ENCODE measurements at regions not wholly inside any gene's neighbourhood (a gene's known extent, or its start where the extent isn't known, plus 50 kb on each side); places are given as distances from the start of the nearest gene placed in this dataset.

DNA sequence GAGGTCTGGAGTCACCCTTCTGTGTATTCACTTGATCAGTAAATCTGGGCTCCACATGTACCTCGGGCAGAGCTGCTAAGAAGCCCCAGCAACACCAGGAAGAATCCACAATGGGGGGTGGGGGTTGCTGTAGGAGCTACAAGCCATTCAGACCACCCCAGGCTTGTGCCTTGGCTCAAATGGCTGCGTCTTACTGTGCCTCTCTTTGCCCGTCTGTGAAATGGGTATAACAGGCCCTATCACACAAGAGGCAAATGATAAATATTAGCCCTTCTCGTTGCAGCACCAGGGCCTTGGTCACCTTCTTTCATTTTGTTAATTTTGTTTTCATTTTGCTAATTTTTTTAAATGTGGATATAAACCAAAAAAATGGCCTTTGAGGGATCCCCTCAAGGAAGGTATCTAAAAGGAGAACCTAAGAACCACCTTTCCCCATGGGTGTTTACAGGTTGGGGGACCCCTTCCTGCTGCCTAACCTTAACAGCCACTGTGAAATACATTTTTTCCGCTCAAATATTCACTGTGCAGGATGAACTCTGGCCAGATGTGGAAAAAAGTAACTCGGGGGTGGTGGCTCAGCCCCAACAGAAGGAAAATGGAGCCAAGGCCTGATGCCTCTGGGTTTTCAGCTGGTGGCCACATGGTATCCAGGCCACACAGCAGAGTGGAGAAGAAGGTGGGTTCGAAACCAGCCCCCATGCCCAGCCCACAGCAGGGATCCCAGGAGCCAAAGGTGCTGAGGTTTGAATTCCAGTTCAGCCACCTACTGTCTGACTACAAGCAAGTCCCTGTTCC lies 284.0 kb downstream of the MN1 start:
- no peak overlapping the region for H3K4me3 ChIP-seq (ENCODE audit: low read length in 2 of 2)
- H3K9ac ChIP-seq (ENCODE audit: low read length in 2 of 2): no peak overlapping the region
- peaks cover 6% of the 10 kb centered on the region for H3K4me1 ChIP-seq (ENCODE audit: control insufficient read depth, insufficient read depth, low read length)
- H3K36me3 ChIP-seq (ENCODE audit: control insufficient read depth in 2 of 2, insufficient read depth in 2 of 2, low read length in 2 of 2): no peaks in the 10 kb centered on the region
- H3K27me3 ChIP-seq (ENCODE audit: control insufficient read depth in 1 of 2, insufficient read depth in 2 of 2, low read length in 2 of 2): no peaks in the 10 kb centered on the region
- H3K27ac ChIP-seq (ENCODE audit: low read length): no peak overlapping the region
- H3K9me3 ChIP-seq (ENCODE audit: control insufficient read depth in 2 of 2, low read length in 2 of 2): no peaks in the 10 kb centered on the region

DNA sequence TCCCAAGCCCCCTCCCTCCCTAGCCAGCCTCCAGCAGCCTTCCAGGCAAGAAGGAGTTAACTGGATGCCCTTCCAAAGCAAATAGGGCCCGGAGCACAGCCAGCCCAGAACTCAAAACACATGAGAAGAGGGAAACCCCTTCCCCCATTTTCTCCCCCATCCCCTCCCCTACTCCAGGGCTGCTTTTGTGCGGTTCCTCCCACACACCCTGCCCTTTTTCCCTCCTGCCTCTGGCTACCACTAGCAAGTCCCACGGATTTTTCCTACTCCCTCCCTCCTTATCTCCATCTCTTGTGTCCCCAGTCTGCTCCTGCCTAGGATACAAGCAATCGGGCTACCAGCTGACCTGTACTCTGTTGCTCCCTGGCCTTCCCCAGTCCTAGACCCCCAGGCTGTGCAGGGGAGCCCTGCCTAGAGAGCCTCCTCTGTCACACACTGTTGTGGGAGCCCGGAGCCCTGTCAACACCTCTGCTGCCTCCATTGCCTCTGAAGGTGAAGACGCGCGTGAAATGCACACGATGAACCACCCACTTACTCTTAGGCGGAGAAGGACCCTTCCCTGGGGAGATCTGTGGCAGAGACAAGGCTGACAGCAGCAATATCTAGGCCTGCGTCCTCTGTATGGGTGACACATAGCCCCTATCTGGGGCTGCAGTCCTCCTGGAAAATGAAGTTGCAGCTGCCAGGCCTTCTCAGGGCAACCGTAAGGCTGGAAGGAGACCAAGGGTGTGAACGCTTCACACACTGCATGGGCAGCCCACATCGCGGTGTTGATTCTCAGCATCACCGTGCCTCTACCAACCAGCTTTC lies 282.8 kb downstream of the MN1 start:
- Histone ChIP-seq H3K27ac (ENCODE audit: low read length) (no peak overlapping the region), H3K27me3 (ENCODE audit: control insufficient read depth in 1 of 2, insufficient read depth in 2 of 2, low read length in 2 of 2) (no peaks in the 10 kb centered on the region), H3K4me1 (ENCODE audit: control insufficient read depth, insufficient read depth, low read length) (peaks cover 5% of the 10 kb centered on the region), H3K9me3 (ENCODE audit: control insufficient read depth in 2 of 2, low read length in 2 of 2) (no peaks in the 10 kb centered on the region), H3K36me3 (ENCODE audit: control insufficient read depth in 2 of 2, insufficient read depth in 2 of 2, low read length in 2 of 2) (no peaks in the 10 kb centered on the region), H3K9ac (ENCODE audit: low read length in 2 of 2) (no peak overlapping the region), H3K4me3 (ENCODE audit: low read length in 2 of 2) (no peak overlapping the region)

DNA sequence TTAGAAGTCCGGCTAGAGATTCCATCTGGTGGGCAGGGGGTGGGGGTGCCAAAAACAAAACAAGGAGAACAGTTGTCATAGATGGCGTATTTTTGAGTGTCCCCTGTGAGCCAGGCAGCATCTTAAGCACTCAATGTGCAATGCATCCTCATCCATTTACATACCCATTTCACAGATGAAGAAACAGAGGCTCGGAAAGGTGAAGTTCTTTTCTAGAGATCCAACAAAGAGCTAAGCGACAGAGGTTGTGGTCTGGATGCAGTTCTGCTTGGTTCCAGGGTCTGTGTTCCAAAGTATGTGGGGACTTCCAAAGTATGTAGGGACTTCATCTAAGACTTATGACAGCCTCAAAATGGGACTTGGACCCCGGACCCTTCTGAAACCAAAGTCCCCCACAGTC lies 277.8 kb downstream of the MN1 start:
- H3K4me3 ChIP-seq (ENCODE audit: low read length in 2 of 2): no peak overlapping the region
- no peak overlapping the region for H3K27ac ChIP-seq (ENCODE audit: low read length)
- no peaks in the 10 kb centered on the region for H3K4me1 ChIP-seq (ENCODE audit: control insufficient read depth, insufficient read depth, low read length)
- no peaks in the 10 kb centered on the region for H3K36me3 ChIP-seq (ENCODE audit: control insufficient read depth in 2 of 2, insufficient read depth in 2 of 2, low read length in 2 of 2)
- H3K27me3 ChIP-seq (ENCODE audit: control insufficient read depth in 1 of 2, insufficient read depth in 2 of 2, low read length in 2 of 2): no peaks in the 10 kb centered on the region
- no peak overlapping the region for H3K9ac ChIP-seq (ENCODE audit: low read length in 2 of 2)
- peaks cover 0 to 2% of the 10 kb centered on the region in 2 donors for H3K9me3 ChIP-seq (ENCODE audit: control insufficient read depth in 2 of 2, low read length in 2 of 2)

DNA sequence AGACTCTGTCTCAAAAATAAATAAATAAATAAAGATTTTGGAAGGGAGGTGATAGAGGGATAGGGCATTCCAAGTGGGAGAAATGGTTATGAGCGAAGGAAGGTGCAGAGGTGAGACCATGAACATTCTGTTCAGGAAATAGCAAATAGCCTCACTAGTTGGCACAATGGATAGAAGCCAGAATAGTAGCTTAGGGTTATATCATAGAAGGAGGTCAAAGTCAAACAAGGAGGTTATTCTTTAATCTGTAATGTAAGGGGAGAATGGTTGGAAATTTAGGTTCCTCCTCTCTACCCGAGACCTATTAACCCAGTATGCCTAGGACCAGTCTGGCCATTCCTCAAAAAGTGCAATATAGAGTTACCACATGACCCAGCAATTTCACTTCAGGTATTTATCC lies 275.8 kb downstream of the MN1 start:
- H3K9ac ChIP-seq (ENCODE audit: low read length in 2 of 2): no peak overlapping the region
- H3K9me3 ChIP-seq (ENCODE audit: control insufficient read depth in 2 of 2, low read length in 2 of 2): peaks cover 0 to 4% of the 10 kb centered on the region in 2 donors
- H3K27me3 ChIP-seq (ENCODE audit: control insufficient read depth in 1 of 2, insufficient read depth in 2 of 2, low read length in 2 of 2): peaks cover 0 to under 1% of the 10 kb centered on the region in 2 donors
- H3K36me3 ChIP-seq (ENCODE audit: control insufficient read depth in 2 of 2, insufficient read depth in 2 of 2, low read length in 2 of 2): no peaks in the 10 kb centered on the region
- no peak overlapping the region for H3K27ac ChIP-seq (ENCODE audit: low read length)
- H3K4me1 ChIP-seq (ENCODE audit: control insufficient read depth, insufficient read depth, low read length): no peaks in the 10 kb centered on the region
- no peak overlapping the region for H3K4me3 ChIP-seq (ENCODE audit: low read length in 2 of 2)

DNA sequence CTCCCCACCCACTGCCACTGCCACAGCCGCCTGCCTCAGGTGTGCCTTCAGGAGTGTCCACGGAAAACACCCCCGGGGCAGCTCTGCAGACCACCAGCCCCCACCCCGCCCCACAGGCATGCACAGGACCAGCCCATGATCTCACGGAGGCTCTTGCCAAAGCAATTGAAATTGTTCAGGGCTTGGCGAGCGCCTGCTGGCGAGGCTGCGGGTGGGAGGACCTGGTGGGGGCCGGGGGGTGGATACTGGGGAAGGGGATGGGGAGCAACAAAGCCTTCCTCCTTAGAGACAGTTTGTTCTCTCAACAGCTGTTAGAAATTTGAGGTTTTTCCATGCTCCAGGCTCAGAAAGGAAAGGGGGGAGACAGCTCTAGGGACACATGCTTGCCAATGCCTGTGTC lies 274.7 kb downstream of the MN1 start:
- Histone ChIP-seq H3K9ac (ENCODE audit: low read length in 2 of 2) (no peak overlapping the region), H3K4me1 (ENCODE audit: control insufficient read depth, insufficient read depth, low read length) (no peaks in the 10 kb centered on the region), H3K9me3 (ENCODE audit: control insufficient read depth in 2 of 2, low read length in 2 of 2) (peaks cover 0 to 7% of the 10 kb centered on the region in 2 donors), H3K27me3 (ENCODE audit: control insufficient read depth in 1 of 2, insufficient read depth in 2 of 2, low read length in 2 of 2) (peaks cover 0 to 3% of the 10 kb centered on the region in 2 donors), H3K4me3 (ENCODE audit: low read length in 2 of 2) (no peak overlapping the region), H3K27ac (ENCODE audit: low read length) (no peak overlapping the region), H3K36me3 (ENCODE audit: control insufficient read depth in 2 of 2, insufficient read depth in 2 of 2, low read length in 2 of 2) (no peaks in the 10 kb centered on the region)

DNA sequence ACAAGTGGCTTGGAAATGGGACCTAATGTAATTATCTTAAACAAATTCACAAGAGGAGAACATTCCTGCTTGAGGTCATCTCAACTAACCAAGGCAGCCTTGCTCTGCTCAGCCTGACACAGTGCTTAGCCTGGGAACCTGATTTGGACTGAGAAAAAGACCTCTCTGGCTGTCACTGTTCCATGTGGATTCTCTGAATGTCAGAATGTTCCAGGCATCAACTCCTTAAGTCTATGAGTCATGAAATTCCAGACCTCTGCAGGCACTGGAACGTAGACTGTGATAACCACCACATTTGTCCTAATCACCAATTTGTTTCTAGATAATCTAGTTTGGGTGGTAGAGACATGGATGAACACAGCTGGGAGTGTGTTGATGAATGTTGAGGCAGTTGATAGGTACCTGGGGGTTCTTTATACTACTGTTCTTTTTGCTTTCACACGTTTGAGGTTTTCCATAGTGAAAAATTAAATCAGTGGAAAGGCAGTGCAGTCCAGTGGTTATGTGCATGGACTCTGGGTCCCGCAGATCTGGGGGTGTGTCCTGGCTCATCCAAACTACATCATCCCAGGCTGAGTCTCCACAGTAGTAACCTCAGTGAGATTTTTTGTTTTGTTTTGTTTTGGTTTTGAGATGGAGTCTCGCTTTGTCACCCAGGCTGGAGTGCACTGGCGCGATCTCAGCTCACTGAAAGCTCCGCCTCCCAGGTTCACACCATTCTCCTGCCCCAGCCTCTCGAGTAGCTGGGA lies 269.6 kb downstream of the MN1 start:
- H3K36me3 ChIP-seq (ENCODE audit: control insufficient read depth in 2 of 2, insufficient read depth in 2 of 2, low read length in 2 of 2): no peaks in the 10 kb centered on the region
- H3K9me3 ChIP-seq (ENCODE audit: control insufficient read depth in 2 of 2, low read length in 2 of 2): peaks cover 0 to 5% of the 10 kb centered on the region in 2 donors
- no peaks in the 10 kb centered on the region for H3K4me1 ChIP-seq (ENCODE audit: control insufficient read depth, insufficient read depth, low read length)
- H3K27me3 ChIP-seq (ENCODE audit: control insufficient read depth in 1 of 2, insufficient read depth in 2 of 2, low read length in 2 of 2): peaks cover 0 to 6% of the 10 kb centered on the region in 2 donors
- H3K4me3 ChIP-seq (ENCODE audit: low read length in 2 of 2): no peak overlapping the region
- H3K27ac ChIP-seq (ENCODE audit: low read length): no peak overlapping the region
- no peak overlapping the region for H3K9ac ChIP-seq (ENCODE audit: low read length in 2 of 2)

DNA sequence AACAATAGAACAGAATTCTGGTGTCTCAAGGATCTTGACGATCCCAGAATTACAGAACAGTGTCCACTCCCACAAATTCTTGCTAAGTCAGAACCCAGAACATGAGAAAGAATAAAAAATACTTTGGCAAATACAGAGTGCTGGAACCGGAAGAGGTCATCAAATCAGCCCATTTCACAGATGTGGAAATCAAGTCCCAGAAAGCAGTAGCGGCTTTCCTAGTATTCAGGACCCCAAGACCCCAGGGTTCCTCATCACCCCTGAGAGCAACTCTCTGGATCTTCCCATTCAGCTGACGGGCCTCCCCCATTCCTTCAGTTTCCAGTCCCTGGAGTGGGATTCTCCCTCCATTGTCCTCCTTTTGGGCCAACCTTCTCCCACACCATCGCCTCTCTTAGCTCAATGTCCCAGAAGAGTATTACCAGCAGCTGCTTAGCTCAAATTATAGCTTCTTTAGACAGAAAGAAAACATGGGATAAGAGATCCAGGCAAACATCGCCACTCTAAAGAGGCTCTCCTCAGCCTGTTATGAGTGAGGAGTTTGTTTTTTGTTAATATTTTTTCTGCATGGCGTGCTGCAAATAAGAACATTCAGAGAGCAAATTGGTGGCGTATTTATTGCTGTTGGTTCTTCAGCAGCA lies 268.3 kb downstream of the MN1 start:
- no peak overlapping the region for H3K27ac ChIP-seq (ENCODE audit: low read length)

DNA sequence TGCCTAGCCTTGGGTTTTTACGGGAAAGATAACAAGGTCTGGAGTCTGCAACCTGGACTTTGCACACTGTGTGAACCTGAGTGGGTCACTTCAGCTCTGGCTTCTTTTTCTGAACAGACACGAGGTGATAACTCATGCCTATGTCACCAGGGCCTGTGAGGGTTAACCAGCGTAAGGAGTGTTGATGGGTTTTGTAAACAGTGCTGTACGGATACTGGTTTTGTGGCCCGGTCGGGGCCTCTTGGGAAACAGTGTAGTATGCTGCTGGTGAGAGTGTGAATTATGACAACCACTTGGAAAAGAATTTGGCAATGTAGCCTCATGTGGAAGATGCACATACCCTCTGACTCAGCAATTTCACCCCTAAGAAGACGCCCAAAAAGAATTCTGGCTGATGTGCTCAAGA lies 266.8 kb downstream of the MN1 start:
- no peak overlapping the region for H3K9ac ChIP-seq (ENCODE audit: low read length in 2 of 2)
- no peaks in the 10 kb centered on the region for H3K4me1 ChIP-seq (ENCODE audit: control insufficient read depth, insufficient read depth, low read length)
- H3K9me3 ChIP-seq (ENCODE audit: control insufficient read depth in 2 of 2, low read length in 2 of 2): peaks cover 0 to 5% of the 10 kb centered on the region in 2 donors
- H3K27me3 ChIP-seq (ENCODE audit: control insufficient read depth in 1 of 2, insufficient read depth in 2 of 2, low read length in 2 of 2): peaks cover 3 to 10% of the 10 kb centered on the region in 2 donors
- H3K4me3 ChIP-seq (ENCODE audit: low read length in 2 of 2): no peak overlapping the region
- H3K27ac ChIP-seq (ENCODE audit: low read length): no peak overlapping the region
- H3K36me3 ChIP-seq (ENCODE audit: control insufficient read depth in 2 of 2, insufficient read depth in 2 of 2, low read length in 2 of 2): no peaks in the 10 kb centered on the region

More for the DNA sequence above, 268.3 kb downstream of the MN1 start:
- H3K27me3 ChIP-seq (ENCODE audit: control insufficient read depth in 1 of 2, insufficient read depth in 2 of 2, low read length in 2 of 2): peaks cover 3 to 8% of the 10 kb centered on the region in 2 donors
- no peaks in the 10 kb centered on the region for H3K4me1 ChIP-seq (ENCODE audit: control insufficient read depth, insufficient read depth, low read length)
- no peak overlapping the region for H3K4me3 ChIP-seq (ENCODE audit: low read length in 2 of 2)
- H3K9ac ChIP-seq (ENCODE audit: low read length in 2 of 2): no peak overlapping the region
- peaks cover 0 to 5% of the 10 kb centered on the region in 2 donors for H3K9me3 ChIP-seq (ENCODE audit: control insufficient read depth in 2 of 2, low read length in 2 of 2)
- no peaks in the 10 kb centered on the region for H3K36me3 ChIP-seq (ENCODE audit: control insufficient read depth in 2 of 2, insufficient read depth in 2 of 2, low read length in 2 of 2)

DNA sequence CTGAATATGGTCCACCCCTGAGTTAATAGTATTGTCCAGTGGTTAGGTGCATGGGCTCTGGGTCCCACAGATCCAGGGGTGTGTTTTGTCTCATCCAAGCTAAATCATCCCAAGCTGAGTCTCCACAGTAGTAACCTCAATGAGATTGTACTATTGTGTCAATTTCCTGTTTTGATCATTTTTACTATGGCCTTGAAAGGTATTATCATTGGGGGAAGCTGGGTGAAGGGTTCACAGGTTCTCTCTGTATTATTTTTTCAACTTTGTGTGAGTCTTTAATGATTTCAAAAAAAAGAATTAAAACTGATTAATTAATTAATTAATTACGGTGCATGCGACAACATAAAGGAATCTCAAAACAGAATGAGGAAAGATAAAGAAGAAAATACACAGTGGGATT lies 266.1 kb downstream of the MN1 start:
- no peak overlapping the region for H3K9ac ChIP-seq (ENCODE audit: low read length in 2 of 2)
- no peak overlapping the region for H3K27ac ChIP-seq (ENCODE audit: low read length)
- H3K4me1 ChIP-seq (ENCODE audit: control insufficient read depth, insufficient read depth, low read length): no peaks in the 10 kb centered on the region
- H3K4me3 ChIP-seq (ENCODE audit: low read length in 2 of 2): no peak overlapping the region
- no peaks in the 10 kb centered on the region for H3K36me3 ChIP-seq (ENCODE audit: control insufficient read depth in 2 of 2, insufficient read depth in 2 of 2, low read length in 2 of 2)
- peaks cover 0 to 5% of the 10 kb centered on the region in 2 donors for H3K9me3 ChIP-seq (ENCODE audit: control insufficient read depth in 2 of 2, low read length in 2 of 2)
- peaks cover 8 to 15% of the 10 kb centered on the region in 2 donors for H3K27me3 ChIP-seq (ENCODE audit: control insufficient read depth in 1 of 2, insufficient read depth in 2 of 2, low read length in 2 of 2)

DNA sequence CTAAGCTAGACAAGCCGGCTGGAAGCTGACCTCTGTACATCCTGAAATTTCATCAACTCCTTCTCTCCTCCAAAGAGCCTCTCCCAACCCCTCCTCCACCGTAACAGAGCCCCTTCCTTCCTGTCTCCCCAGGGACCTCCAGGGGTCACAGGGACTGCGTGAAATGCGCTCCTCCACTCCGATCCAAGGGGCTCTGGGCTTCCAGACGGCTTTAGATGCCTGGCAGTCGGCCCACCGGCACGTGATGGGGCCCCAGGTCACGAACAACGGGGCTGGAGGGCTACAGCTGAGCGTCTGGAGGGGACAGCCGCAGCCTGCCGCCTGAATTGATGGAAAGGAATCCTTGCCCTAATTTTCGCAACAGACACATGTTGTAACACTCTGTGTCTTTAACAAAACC lies 264.1 kb downstream of the MN1 start:
- Histone ChIP-seq H3K27me3 (ENCODE audit: control insufficient read depth in 1 of 2, insufficient read depth in 2 of 2, low read length in 2 of 2) (peaks cover 15 to 17% of the 10 kb centered on the region in 2 donors), H3K36me3 (ENCODE audit: control insufficient read depth in 2 of 2, insufficient read depth in 2 of 2, low read length in 2 of 2) (no peaks in the 10 kb centered on the region), H3K9ac (ENCODE audit: low read length in 2 of 2) (no peak overlapping the region), H3K4me1 (ENCODE audit: control insufficient read depth, insufficient read depth, low read length) (peaks cover 2% of the 10 kb centered on the region), H3K4me3 (ENCODE audit: low read length in 2 of 2) (no peak overlapping the region), H3K27ac (ENCODE audit: low read length) (no peak overlapping the region), H3K9me3 (ENCODE audit: control insufficient read depth in 2 of 2, low read length in 2 of 2) (no peaks in the 10 kb centered on the region)

Measured in stomach smooth muscle (tissue), 2 donors.